ENCODE measurements at regions not wholly inside any gene's neighbourhood (a gene's known extent, or its start where the extent isn't known, plus 50 kb on each side); places are given as distances from the start of the nearest gene placed in this dataset.

- no peaks in the 10 kb centered on the region for H3K27me3 ChIP-seq (ENCODE audit: control insufficient read depth, insufficient read depth, low read length)
- H3K9ac ChIP-seq (ENCODE audit: low read length in 3 of 3): no peak overlapping the region
- no peak overlapping the region for H3K4me3 ChIP-seq (ENCODE audit: low read length in 3 of 3)
- TF ChIP-seq CTCF (IDR thresholded peaks at IDR 0.05; ENCODE audit: borderline replicate concordance, extremely low read depth, insufficient read depth): no peak
- H3K27ac ChIP-seq (ENCODE audit: low read depth in 2 of 2, low read length in 2 of 2): no peak overlapping the region
- no peaks in the 10 kb centered on the region for H3K9me3 ChIP-seq (ENCODE audit: control insufficient read depth in 2 of 3, insufficient read depth in 1 of 3, low read length in 3 of 3)
- no peaks in the 10 kb centered on the region for H3K36me3 ChIP-seq (ENCODE audit: control insufficient read depth in 2 of 3, insufficient read depth in 3 of 3, low read length in 3 of 3)
- no peaks in the 10 kb centered on the region for H3K4me1 ChIP-seq (ENCODE audit: control insufficient read depth in 2 of 3, insufficient read depth in 2 of 3, low read depth in 1 of 3, low read length in 3 of 3)
- DNase-seq: no peak
- intact Hi-C loops (cut with DNase I): no loop called here
- no peak for FAIRE-seq
These were observed 267.9 kb downstream of the ENC1 start for GRCh38 chr5:74372502-74373064.

GRCh38 chr5:74372051-74372450 lies 268.5 kb downstream of the ENC1 start:
- FAIRE-seq (no peak), DNase-seq (no peak)
- H3K4me3 ChIP-seq (ENCODE audit: low read length in 3 of 3): no peak overlapping the region
- intact Hi-C loops (cut with DNase I): no loop called here
- no peaks in the 10 kb centered on the region for H3K4me1 ChIP-seq (ENCODE audit: control insufficient read depth in 2 of 3, insufficient read depth in 2 of 3, low read depth in 1 of 3, low read length in 3 of 3)
- no peak overlapping the region for H3K27ac ChIP-seq (ENCODE audit: low read depth in 2 of 2, low read length in 2 of 2)
- no peak overlapping the region for H3K9ac ChIP-seq (ENCODE audit: low read length in 3 of 3)
- H3K9me3 ChIP-seq (ENCODE audit: control insufficient read depth in 2 of 3, insufficient read depth in 1 of 3, low read length in 3 of 3): no peaks in the 10 kb centered on the region
- no peak for TF ChIP-seq CTCF (IDR thresholded peaks at IDR 0.05; ENCODE audit: borderline replicate concordance, extremely low read depth, insufficient read depth)
- no peaks in the 10 kb centered on the region for H3K27me3 ChIP-seq (ENCODE audit: control insufficient read depth, insufficient read depth, low read length)
- H3K36me3 ChIP-seq (ENCODE audit: control insufficient read depth in 2 of 3, insufficient read depth in 3 of 3, low read length in 3 of 3): no peaks in the 10 kb centered on the region

- no peak for FAIRE-seq
- Histone ChIP-seq H3K36me3 (ENCODE audit: control insufficient read depth in 2 of 3, insufficient read depth in 3 of 3, low read length in 3 of 3) (no peaks in the 10 kb centered on the region), H3K9me3 (ENCODE audit: control insufficient read depth in 2 of 3, insufficient read depth in 1 of 3, low read length in 3 of 3) (no peaks in the 10 kb centered on the region), H3K9ac (ENCODE audit: low read length in 3 of 3) (no peak overlapping the region), H3K27ac (ENCODE audit: low read depth in 2 of 2, low read length in 2 of 2) (no peak overlapping the region), H3K27me3 (ENCODE audit: control insufficient read depth, insufficient read depth, low read length) (no peaks in the 10 kb centered on the region), H3K4me1 (ENCODE audit: control insufficient read depth in 2 of 3, insufficient read depth in 2 of 3, low read depth in 1 of 3, low read length in 3 of 3) (no peaks in the 10 kb centered on the region), H3K4me3 (ENCODE audit: low read length in 3 of 3) (no peak overlapping the region)
- intact Hi-C loops (cut with DNase I): no loop called here
- DNase-seq: no peak
- no peak for TF ChIP-seq CTCF (IDR thresholded peaks at IDR 0.05; ENCODE audit: borderline replicate concordance, extremely low read depth, insufficient read depth)
These were observed 268.9 kb downstream of the ENC1 start for GRCh38 chr5:74371621-74372020.

GRCh38 chr5:74370168-74370567 lies 270.4 kb downstream of the ENC1 start:
- no peak overlapping the region for H3K9ac ChIP-seq (ENCODE audit: low read length in 3 of 3)
- intact Hi-C loops (cut with DNase I): no loop called here
- no peak overlapping the region for H3K27ac ChIP-seq (ENCODE audit: low read depth in 2 of 2, low read length in 2 of 2)
- H3K4me1 ChIP-seq (ENCODE audit: control insufficient read depth in 2 of 3, insufficient read depth in 2 of 3, low read depth in 1 of 3, low read length in 3 of 3): no peaks in the 10 kb centered on the region
- TF ChIP-seq CTCF (IDR thresholded peaks at IDR 0.05; ENCODE audit: borderline replicate concordance, extremely low read depth, insufficient read depth): no peak
- H3K36me3 ChIP-seq (ENCODE audit: control insufficient read depth in 2 of 3, insufficient read depth in 3 of 3, low read length in 3 of 3): no peaks in the 10 kb centered on the region
- FAIRE-seq (no peak), DNase-seq (no peak)
- no peaks in the 10 kb centered on the region for H3K27me3 ChIP-seq (ENCODE audit: control insufficient read depth, insufficient read depth, low read length)
- H3K9me3 ChIP-seq (ENCODE audit: control insufficient read depth in 2 of 3, insufficient read depth in 1 of 3, low read length in 3 of 3): no peaks in the 10 kb centered on the region
- H3K4me3 ChIP-seq (ENCODE audit: low read length in 3 of 3): no peak overlapping the region

Measured in kidney (tissue), 13 donors.